ENCODE measurements at regions not wholly inside any gene's neighbourhood (a gene's known extent, or its start where the extent isn't known, plus 50 kb on each side); places are given as distances from the start of the nearest gene placed in this dataset.
"Not testable (repeated sequence)": the region's sequence is repeated elsewhere in the genome, so short reads cannot be mapped to it uniquely, and the experiment has no call there.

DNA sequence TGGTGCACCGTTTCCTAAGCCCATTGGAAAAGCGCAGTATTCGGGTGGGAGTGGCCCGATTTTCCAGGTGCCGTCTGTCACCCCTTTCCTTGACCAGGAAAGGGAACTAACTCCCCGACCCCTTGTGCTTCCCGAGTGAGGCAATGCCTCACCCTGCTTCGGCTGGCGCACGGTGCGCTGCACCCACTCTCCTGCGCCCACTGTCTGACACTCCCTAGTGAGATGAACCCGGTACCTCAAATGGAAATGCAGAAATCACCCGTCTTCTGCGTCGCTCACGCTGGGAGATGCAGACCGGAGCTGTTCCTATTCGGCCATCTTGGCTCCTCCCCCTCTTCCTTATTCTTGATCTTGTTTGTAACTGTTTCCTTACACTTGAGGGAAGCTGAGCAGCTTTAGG is 142.8 kb upstream of the DST start:
- H4K8ac ChIP-seq (ENCODE audit: low read depth, low read length); H3K36me3 ChIP-seq (ENCODE audit: control insufficient read depth, insufficient read depth, low read length); H2BK120ac ChIP-seq (ENCODE audit: low read depth, low read length); H3K79me1 ChIP-seq (ENCODE audit: low read length); H3K56ac ChIP-seq (ENCODE audit: low read length); H3K23ac ChIP-seq (ENCODE audit: low read length); H2AK5ac ChIP-seq (ENCODE audit: low read length); DNase-seq; H3K27me3 ChIP-seq (ENCODE audit: insufficient read depth, low read length, poor library complexity); H2BK5ac ChIP-seq (ENCODE audit: low read length); H3K18ac ChIP-seq (ENCODE audit: low read length); H3K79me2 ChIP-seq (ENCODE audit: control insufficient read depth, insufficient read depth, low read length); H3K4me1 ChIP-seq (ENCODE audit: control insufficient read depth, low read depth, low read length); H2BK15ac ChIP-seq (replicated peaks; ENCODE audit: low read depth); H3K4me3 ChIP-seq (ENCODE audit: low read length); H3K4me2 ChIP-seq (ENCODE audit: low read length); H3K4ac ChIP-seq (ENCODE audit: low read depth, low read length); H4K5ac ChIP-seq (ENCODE audit: low read length); H3K9ac ChIP-seq (ENCODE audit: low read length): not testable (repeated sequence)
- no CpG with 5 or more reads among the region's 19 CpGs for WGBS (ENCODE audit: extremely low coverage, insufficient coverage, low lambda C conversion rate)
- peak overlapping the region; percentile 44 for H3K27ac ChIP-seq (ENCODE audit: low read depth, low read length)

DNA sequence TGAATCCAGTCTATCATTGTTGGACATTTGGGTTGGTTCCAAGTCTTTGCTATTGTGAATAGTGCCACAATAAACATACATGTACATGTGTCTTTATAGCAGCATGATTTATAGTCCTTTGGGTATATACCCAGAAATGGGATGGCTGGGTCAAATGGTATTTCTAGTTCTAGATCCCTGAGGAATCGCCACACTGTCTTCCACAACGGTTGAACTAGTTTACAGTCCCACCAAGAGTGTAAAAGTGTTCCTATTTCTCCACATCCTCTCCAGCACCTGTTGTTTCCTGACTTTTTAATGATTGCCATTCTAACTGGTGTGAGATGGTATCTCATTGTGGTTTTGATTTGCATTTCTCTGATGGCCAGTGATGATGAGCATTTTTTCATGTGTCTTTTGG is 137.4 kb upstream of the DST start:
- H3K18ac ChIP-seq (ENCODE audit: low read length); H4K8ac ChIP-seq (ENCODE audit: low read depth, low read length); H3K79me2 ChIP-seq (ENCODE audit: control insufficient read depth, insufficient read depth, low read length); H3K4me2 ChIP-seq (ENCODE audit: low read length); H2AK5ac ChIP-seq (ENCODE audit: low read length); H3K23ac ChIP-seq (ENCODE audit: low read length); H3K4me3 ChIP-seq (ENCODE audit: low read length); H3K56ac ChIP-seq (ENCODE audit: low read length); H3K9ac ChIP-seq (ENCODE audit: low read length); H3K4ac ChIP-seq (ENCODE audit: low read depth, low read length); H2BK15ac ChIP-seq (replicated peaks; ENCODE audit: low read depth); H2BK120ac ChIP-seq (ENCODE audit: low read depth, low read length); H3K27me3 ChIP-seq (ENCODE audit: insufficient read depth, low read length, poor library complexity); H3K4me1 ChIP-seq (ENCODE audit: control insufficient read depth, low read depth, low read length); H3K79me1 ChIP-seq (ENCODE audit: low read length); H3K27ac ChIP-seq (ENCODE audit: low read depth, low read length); H3K36me3 ChIP-seq (ENCODE audit: control insufficient read depth, insufficient read depth, low read length); H4K5ac ChIP-seq (ENCODE audit: low read length); DNase-seq; H2BK5ac ChIP-seq (ENCODE audit: low read length): not testable (repeated sequence)
- no CpG with 5 or more reads among the region's 2 CpGs for WGBS (ENCODE audit: extremely low coverage, insufficient coverage, low lambda C conversion rate)

DNA sequence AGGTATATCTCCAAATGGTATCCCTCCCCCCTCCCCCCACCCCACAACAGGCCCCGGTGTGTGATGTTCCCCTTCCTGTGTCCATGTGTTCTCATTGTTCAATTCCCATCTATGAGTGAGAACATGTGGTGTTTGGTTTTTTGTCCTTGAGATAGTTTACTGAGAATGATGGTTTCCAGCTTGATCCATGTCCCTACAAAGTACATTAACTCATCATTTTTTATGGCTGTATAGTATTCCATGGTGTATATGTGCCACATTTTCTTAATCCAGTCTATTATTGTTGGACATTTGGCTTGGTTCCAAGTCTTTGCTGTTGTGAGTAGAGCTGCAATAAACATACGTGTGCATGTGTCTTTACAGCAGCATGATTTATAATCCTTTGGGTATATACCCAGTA is 135.8 kb upstream of the DST start:
- not testable (repeated sequence) for H2BK120ac ChIP-seq (ENCODE audit: low read depth, low read length); H3K9ac ChIP-seq (ENCODE audit: low read length); H4K5ac ChIP-seq (ENCODE audit: low read length); H2BK15ac ChIP-seq (replicated peaks; ENCODE audit: low read depth); DNase-seq; H3K4me1 ChIP-seq (ENCODE audit: control insufficient read depth, low read depth, low read length); H3K4ac ChIP-seq (ENCODE audit: low read depth, low read length); H2BK5ac ChIP-seq (ENCODE audit: low read length); H3K18ac ChIP-seq (ENCODE audit: low read length); H3K4me3 ChIP-seq (ENCODE audit: low read length); H3K27ac ChIP-seq (ENCODE audit: low read depth, low read length); H3K56ac ChIP-seq (ENCODE audit: low read length); H3K36me3 ChIP-seq (ENCODE audit: control insufficient read depth, insufficient read depth, low read length); H3K79me1 ChIP-seq (ENCODE audit: low read length); H4K8ac ChIP-seq (ENCODE audit: low read depth, low read length); H2AK5ac ChIP-seq (ENCODE audit: low read length); H3K27me3 ChIP-seq (ENCODE audit: insufficient read depth, low read length, poor library complexity); H3K4me2 ChIP-seq (ENCODE audit: low read length); H3K23ac ChIP-seq (ENCODE audit: low read length); H3K79me2 ChIP-seq (ENCODE audit: control insufficient read depth, insufficient read depth, low read length)
- WGBS (ENCODE audit: extremely low coverage, insufficient coverage, low lambda C conversion rate) = no CpG with 5 or more reads among the region's 2 CpGs

- Histone ChIP-seq H4K5ac (ENCODE audit: low read length) (no peak overlapping the region), H2BK120ac (ENCODE audit: low read depth, low read length) (no peak overlapping the region), H3K27ac (ENCODE audit: low read depth, low read length) (peak overlapping the region; percentile 55), H3K18ac (ENCODE audit: low read length) (peak overlapping the region; percentile 75), H3K23ac (ENCODE audit: low read length) (no peak overlapping the region), H3K4me1 (ENCODE audit: control insufficient read depth, low read depth, low read length) (peaks cover 8% of the 10 kb centered on the region), H2AK5ac (ENCODE audit: low read length) (no peak overlapping the region), H3K4me3 (ENCODE audit: low read length) (no peak overlapping the region), H3K27me3 (ENCODE audit: insufficient read depth, low read length, poor library complexity) (no peaks in the 10 kb centered on the region), H4K8ac (ENCODE audit: low read depth, low read length) (no peak overlapping the region), H2BK15ac (replicated peaks; ENCODE audit: low read depth) (no peak overlapping the region), H3K4ac (ENCODE audit: low read depth, low read length) (no peak overlapping the region), H3K79me2 (ENCODE audit: control insufficient read depth, insufficient read depth, low read length) (peaks cover 11% of the 10 kb centered on the region), H3K9ac (ENCODE audit: low read length) (no peak overlapping the region), H3K79me1 (ENCODE audit: low read length) (peaks cover 2% of the 10 kb centered on the region), H2BK5ac (ENCODE audit: low read length) (no peak overlapping the region), H3K4me2 (ENCODE audit: low read length) (no peak overlapping the region), H3K56ac (ENCODE audit: low read length) (peak overlapping the region; percentile 11), H3K36me3 (ENCODE audit: control insufficient read depth, insufficient read depth, low read length) (no peaks in the 10 kb centered on the region)
- DNase-seq = peak; percentile 93
- no CpG with 5 or more reads among the region's 4 CpGs for WGBS (ENCODE audit: extremely low coverage, insufficient coverage, low lambda C conversion rate)
Measured at GRCh38 chr6:56775498-56776166, 132.9 kb upstream of the DST start.

- no peak overlapping the region for H3K27ac ChIP-seq (ENCODE audit: low read depth, low read length)
- H4K5ac ChIP-seq (ENCODE audit: low read length) = no peak overlapping the region
- peak overlapping the region; percentile 19 for H2AK5ac ChIP-seq (ENCODE audit: low read length)
- H3K18ac ChIP-seq (ENCODE audit: low read length) = no peak overlapping the region
- H4K8ac ChIP-seq (ENCODE audit: low read depth, low read length) = no peak overlapping the region
- no peak overlapping the region for H2BK15ac ChIP-seq (replicated peaks; ENCODE audit: low read depth)
- H3K23ac ChIP-seq (ENCODE audit: low read length) = no peak overlapping the region
- DNase-seq = peak; percentile 90
- H3K4ac ChIP-seq (ENCODE audit: low read depth, low read length) = no peak overlapping the region
- no peak overlapping the region for H3K9ac ChIP-seq (ENCODE audit: low read length)
- no peaks in the 10 kb centered on the region for H3K27me3 ChIP-seq (ENCODE audit: insufficient read depth, low read length, poor library complexity)
- H3K56ac ChIP-seq (ENCODE audit: low read length) = no peak overlapping the region
- H3K4me1 ChIP-seq (ENCODE audit: control insufficient read depth, low read depth, low read length) = peaks cover 8% of the 10 kb centered on the region
- peaks cover 2% of the 10 kb centered on the region for H3K79me1 ChIP-seq (ENCODE audit: low read length)
- no peaks in the 10 kb centered on the region for H3K36me3 ChIP-seq (ENCODE audit: control insufficient read depth, insufficient read depth, low read length)
- no peak overlapping the region for H2BK120ac ChIP-seq (ENCODE audit: low read depth, low read length)
- peaks cover 18% of the 10 kb centered on the region for H3K79me2 ChIP-seq (ENCODE audit: control insufficient read depth, insufficient read depth, low read length)
- no peak overlapping the region for H3K4me3 ChIP-seq (ENCODE audit: low read length)
- H2BK5ac ChIP-seq (ENCODE audit: low read length) = no peak overlapping the region
- no CpG with 5 or more reads among the region's 1 CpG for WGBS (ENCODE audit: extremely low coverage, insufficient coverage, low lambda C conversion rate)
- no peak overlapping the region for H3K4me2 ChIP-seq (ENCODE audit: low read length)
Measured at GRCh38 chr6:56772737-56773184, 130.1 kb upstream of the DST start.

Data from mesendoderm (in vitro differentiated cells).